CD4-positive, alpha-beta T cell treated with Interleukin-17A for 1 hour (primary cell): ENCODE measurements at regions not wholly inside any gene's neighbourhood (a gene's known extent, or its start where the extent isn't known, plus 50 kb on each side); places are given as distances from the start of the nearest gene placed in this dataset.
A peak's percentile ranks its signal among the peaks of the same experiment; 100 is the strongest.
"Not testable (repeated sequence)": the region's sequence is repeated elsewhere in the genome, so short reads cannot be mapped to it uniquely, and the experiment has no call there.

Experiments
- DNase-seq: peaks from one replicate; pipeline ENCODE4 v3.0.0-alpha.2; 2020

GRCh38 chr21:35840197-35840799 is 220.0 kb downstream of the SETD4 start:
- peak; percentile 59 for DNase-seq

GRCh38 chr21:35838987-35839763 is 221.2 kb downstream of the SETD4 start:
- no peak for DNase-seq

- DNase-seq, result no peak
These were observed 222.0 kb downstream of the SETD4 start for GRCh38 chr21:35838350-35838749.

- no peak for DNase-seq
These were observed 226.3 kb downstream of the SETD4 start for GRCh38 chr21:35833991-35834390.

- DNase-seq, result no peak
These were observed 226.9 kb downstream of the SETD4 start for GRCh38 chr21:35833388-35833787.

GRCh38 chr21:35831230-35831629 is 229.1 kb downstream of the SETD4 start:
- DNase-seq, result no peak

- DNase-seq, result no peak
These were observed 231.3 kb downstream of the SETD4 start for GRCh38 chr21:35829067-35829466.

- DNase-seq, result no peak
These were observed 232.2 kb downstream of the SETD4 start for GRCh38 chr21:35828161-35828560.

- no peak for DNase-seq
These were observed 233.3 kb downstream of the SETD4 start for GRCh38 chr21:35827004-35827403.

GRCh38 chr21:35825370-35826353 is 234.7 kb downstream of the SETD4 start:
- DNase-seq, result no peak

GRCh38 chr21:35824136-35824535 is 236.2 kb downstream of the SETD4 start:
- DNase-seq, result no peak

GRCh38 chr21:35819134-35819533 is 241.2 kb downstream of the SETD4 start:
- no peak for DNase-seq

GRCh38 chr21:35818597-35818996 is 241.7 kb downstream of the SETD4 start:
- no peak for DNase-seq

GRCh38 chr21:35814858-35815619 is 245.3 kb downstream of the SETD4 start:
- no peak for DNase-seq

GRCh38 chr21:35812679-35813078 is 247.6 kb downstream of the SETD4 start:
- DNase-seq, result no peak

- no peak for DNase-seq
These were observed 249.0 kb downstream of the SETD4 start for GRCh38 chr21:35811191-35811806.

GRCh38 chr21:35810431-35810970 is 249.8 kb downstream of the SETD4 start:
- no peak for DNase-seq

- no peak for DNase-seq
These were observed 258.9 kb downstream of the SETD4 start for GRCh38 chr21:35801391-35801790.

- not testable (repeated sequence) for DNase-seq
These were observed 259.4 kb downstream of the SETD4 start for GRCh38 chr21:35800796-35801385.

GRCh38 chr21:35796844-35797243 is 263.5 kb downstream of the SETD4 start:
- no peak for DNase-seq

GRCh38 chr21:35794527-35794926 is 265.8 kb downstream of the SETD4 start:
- DNase-seq, result not testable (repeated sequence)
